ENCODE measurements at regions not wholly inside any gene's neighbourhood (a gene's known extent, or its start where the extent isn't known, plus 50 kb on each side); places are given as distances from the start of the nearest gene placed in this dataset.
A peak's percentile ranks its signal among the peaks of the same experiment; 100 is the strongest.

- no peak for FAIRE-seq
- no peak for DNase-seq (ENCODE audit: low spot score in 2 of 2)
These were observed 150.1 kb upstream of the ADAMTS16 start for GRCh38 chr5:4990017-4990416.

GRCh38 chr5:4990462-4990861, 149.7 kb upstream of the ADAMTS16 start:
- FAIRE-seq (no peak), DNase-seq (ENCODE audit: low spot score in 2 of 2) (no peak)

- FAIRE-seq (no peak), DNase-seq (ENCODE audit: low spot score in 2 of 2) (no peak)
These were observed 148.2 kb upstream of the ADAMTS16 start for GRCh38 chr5:4991925-4992324.

GRCh38 chr5:4995014-4995413, 145.1 kb upstream of the ADAMTS16 start:
- DNase-seq (ENCODE audit: low spot score in 2 of 2), result no peak
- no peak for FAIRE-seq

- FAIRE-seq, result no peak
- DNase-seq (ENCODE audit: low spot score in 2 of 2), result no peak
These were observed 134.8 kb upstream of the ADAMTS16 start for GRCh38 chr5:5005353-5005752.

- FAIRE-seq, result no peak
- DNase-seq (ENCODE audit: low spot score in 2 of 2), result no peak
These were observed 133.6 kb upstream of the ADAMTS16 start for GRCh38 chr5:5006548-5006947.

- FAIRE-seq (no peak), DNase-seq (ENCODE audit: low spot score in 2 of 2) (no peak)
These were observed 130.9 kb upstream of the ADAMTS16 start for GRCh38 chr5:5009240-5009639.

- DNase-seq (ENCODE audit: low spot score in 2 of 2) (no peak), FAIRE-seq (no peak)
These were observed 129.0 kb upstream of the ADAMTS16 start for GRCh38 chr5:5011151-5011550.

GRCh38 chr5:5014586-5015235, 125.4 kb upstream of the ADAMTS16 start:
- FAIRE-seq (no peak), DNase-seq (ENCODE audit: low spot score in 2 of 2) (peak in 1 of 2 donors; percentile 11)

GRCh38 chr5:5017827-5018577, 122.1 kb upstream of the ADAMTS16 start:
- no peak for DNase-seq (ENCODE audit: low spot score in 2 of 2)
- no peak for FAIRE-seq

GRCh38 chr5:5018578-5018970, 121.6 kb upstream of the ADAMTS16 start:
- no peak for DNase-seq (ENCODE audit: low spot score in 2 of 2)
- FAIRE-seq, result no peak

- DNase-seq (ENCODE audit: low spot score in 2 of 2), result no peak
- FAIRE-seq, result no peak
These were observed 118.7 kb upstream of the ADAMTS16 start for GRCh38 chr5:5021436-5021835.

GRCh38 chr5:5025098-5025773, 114.9 kb upstream of the ADAMTS16 start:
- FAIRE-seq, result no peak
- no peak for DNase-seq (ENCODE audit: low spot score in 2 of 2)

GRCh38 chr5:5025774-5026408, 114.2 kb upstream of the ADAMTS16 start:
- FAIRE-seq (no peak), DNase-seq (ENCODE audit: low spot score in 2 of 2) (no peak)

GRCh38 chr5:5026409-5026785, 113.7 kb upstream of the ADAMTS16 start:
- no peak for DNase-seq (ENCODE audit: low spot score in 2 of 2)
- FAIRE-seq, result no peak

GRCh38 chr5:5031665-5032064, 108.5 kb upstream of the ADAMTS16 start:
- no peak for DNase-seq (ENCODE audit: low spot score in 2 of 2)
- no peak for FAIRE-seq

- DNase-seq (ENCODE audit: low spot score in 2 of 2), result no peak
- no peak for FAIRE-seq
These were observed 102.5 kb upstream of the ADAMTS16 start for GRCh38 chr5:5037674-5038073.

GRCh38 chr5:5039918-5040317, 100.2 kb upstream of the ADAMTS16 start:
- DNase-seq (ENCODE audit: low spot score in 2 of 2), result no peak
- FAIRE-seq, result no peak

GRCh38 chr5:5040712-5041111, 99.4 kb upstream of the ADAMTS16 start:
- FAIRE-seq, result no peak
- no peak for DNase-seq (ENCODE audit: low spot score in 2 of 2)

GRCh38 chr5:5042806-5043205, 97.3 kb upstream of the ADAMTS16 start:
- DNase-seq (ENCODE audit: low spot score in 2 of 2), result no peak
- FAIRE-seq, result no peak

GRCh38 chr5:5043346-5043745, 96.8 kb upstream of the ADAMTS16 start:
- DNase-seq (ENCODE audit: low spot score in 2 of 2) (no peak), FAIRE-seq (no peak)

All from frontal cortex (tissue), 3 donors.